NCI-H345 (cell line): ENCODE measurements at regions not wholly inside any gene's neighbourhood (a gene's known extent, or its start where the extent isn't known, plus 50 kb on each side); places are given as distances from the start of the nearest gene placed in this dataset.

Experiments used
- DNase-seq: peaks from one replicate; lab custom pipeline; 2025; lab: John Stamatoyannopoulos, UW

DNA sequence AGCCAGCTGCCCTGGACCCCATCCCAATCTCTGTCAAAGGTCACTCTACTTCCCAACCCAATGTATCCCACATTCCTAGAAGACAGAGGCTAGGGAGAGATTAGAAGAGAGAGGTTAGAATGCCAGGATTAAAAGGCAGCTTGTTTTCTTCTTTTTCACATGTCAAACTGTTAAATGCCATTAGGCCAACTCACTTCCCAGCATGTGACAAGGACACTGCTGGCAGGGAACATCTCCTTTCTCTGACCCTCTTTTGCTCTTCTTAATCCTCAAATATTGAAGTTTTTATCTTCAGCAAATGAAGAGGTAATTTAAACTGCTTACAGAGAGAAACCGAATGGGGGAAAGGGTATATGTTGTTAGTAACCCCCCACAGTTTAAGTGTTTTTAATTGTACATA, 89.1 kb downstream of the BBS10 start:
- DNase-seq = no peak

DNA sequence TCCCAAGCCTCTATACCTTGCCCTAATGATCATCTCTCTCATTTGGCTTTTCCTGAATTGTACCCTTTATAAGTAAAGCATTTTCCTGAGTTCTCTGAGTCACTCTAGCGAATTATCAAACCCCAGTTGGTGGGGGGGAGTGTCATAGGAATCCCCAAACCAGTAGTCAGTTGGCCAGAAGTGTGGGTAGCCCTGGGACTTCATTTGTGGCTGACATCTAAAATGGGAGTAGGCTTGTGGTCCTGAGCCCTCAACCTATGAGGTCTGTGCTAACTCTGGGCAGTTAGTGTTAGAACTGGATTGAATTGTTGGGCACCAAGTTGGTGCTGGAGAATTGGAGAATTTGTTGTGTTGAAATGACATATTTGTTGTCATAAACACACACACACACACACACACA, 91.3 kb downstream of the BBS10 start:
- no peak for DNase-seq

DNA sequence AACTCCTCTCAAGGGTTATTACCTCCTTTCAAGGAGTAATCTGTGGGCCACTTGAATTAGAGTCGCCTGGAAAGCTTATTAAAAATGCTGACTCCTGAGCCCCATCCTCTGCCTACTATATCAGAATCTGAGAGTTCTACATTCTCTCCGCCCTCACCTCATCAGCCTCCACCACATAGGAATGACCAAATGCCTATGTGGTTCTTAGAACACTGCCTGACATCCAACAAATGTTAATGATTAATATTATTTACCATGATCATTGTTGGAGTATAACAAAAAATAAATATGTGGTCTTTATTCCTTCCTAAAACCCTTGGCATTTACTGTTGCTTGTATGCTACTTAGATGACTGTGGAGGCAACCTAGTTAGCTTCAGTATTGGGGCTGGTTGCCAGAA, 91.9 kb downstream of the BBS10 start:
- DNase-seq = no peak

GRCh38 chr12:76255692-76256091, 92.5 kb downstream of the BBS10 start:
- DNase-seq = no peak

- no peak for DNase-seq
Measured at GRCh38 chr12:76255281-76255680, 92.9 kb downstream of the BBS10 start.

DNA sequence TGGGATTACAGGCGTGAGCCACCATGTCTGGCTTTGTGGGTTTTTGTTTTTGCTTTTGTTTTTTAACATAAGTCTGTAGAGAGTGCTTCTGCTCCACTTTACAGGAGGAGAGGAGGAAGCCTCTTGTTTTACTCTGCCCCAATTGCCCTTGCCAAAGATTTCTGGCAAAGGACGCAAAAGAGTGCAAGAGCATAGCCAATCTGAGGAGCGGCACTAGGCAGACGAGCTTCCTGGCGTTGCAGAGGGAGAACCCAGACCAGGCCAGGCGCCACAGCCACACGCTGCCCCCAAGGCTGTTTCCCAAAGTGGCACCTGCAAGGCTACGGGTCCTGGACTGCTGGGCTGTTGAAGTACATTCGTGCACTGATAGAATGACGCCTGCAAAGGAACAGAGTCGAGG, 96.2 kb downstream of the BBS10 start:
- no peak for DNase-seq

GRCh38 chr12:76250256-76250655, 98.0 kb downstream of the BBS10 start:
- no peak for DNase-seq

- DNase-seq = no peak
Measured at GRCh38 chr12:76249501-76249900, 98.7 kb downstream of the BBS10 start.

- DNase-seq = no peak
Measured at GRCh38 chr12:76247992-76248391, 100.2 kb downstream of the BBS10 start.

GRCh38 chr12:76247026-76247646, 101.1 kb downstream of the BBS10 start:
- no peak for DNase-seq

DNA sequence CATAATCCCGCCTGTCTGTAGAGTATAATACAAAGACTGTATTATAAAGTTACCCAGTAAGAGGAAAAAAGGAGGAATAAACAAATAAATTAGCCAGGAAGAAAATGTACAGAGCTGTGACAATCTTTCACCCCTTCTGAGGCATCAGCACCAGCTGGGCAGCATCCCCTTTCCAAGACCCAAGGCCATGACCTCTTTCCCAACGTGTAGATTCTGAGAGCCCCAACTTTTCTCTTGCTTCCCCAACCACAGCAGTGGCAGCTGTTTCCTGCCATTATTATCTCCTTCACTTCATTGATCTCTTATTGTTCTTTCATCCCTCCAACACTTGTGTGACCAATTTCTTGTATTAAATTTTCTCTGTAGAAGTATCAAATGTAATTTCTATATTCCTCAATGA, 101.6 kb downstream of the BBS10 start:
- no peak for DNase-seq

DNA sequence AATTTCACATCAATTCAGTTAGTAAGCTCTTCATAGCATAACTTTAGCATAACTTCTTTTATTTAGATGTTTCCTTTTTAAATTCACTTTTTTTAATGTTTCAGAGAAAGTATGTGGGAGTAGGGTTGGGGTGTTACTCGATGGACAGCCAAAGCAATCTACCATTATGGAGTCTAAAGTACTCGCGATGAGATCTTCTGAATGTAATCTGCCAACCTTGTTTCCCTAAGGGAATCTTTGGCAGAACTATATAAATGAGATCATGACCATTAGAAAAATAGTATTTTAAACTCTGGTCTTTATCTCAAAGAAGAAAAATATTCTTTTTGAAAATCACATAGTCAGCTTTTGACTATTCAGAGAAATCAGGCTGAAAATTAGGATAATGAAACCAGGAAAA, 103.9 kb downstream of the BBS10 start:
- no peak for DNase-seq

DNA sequence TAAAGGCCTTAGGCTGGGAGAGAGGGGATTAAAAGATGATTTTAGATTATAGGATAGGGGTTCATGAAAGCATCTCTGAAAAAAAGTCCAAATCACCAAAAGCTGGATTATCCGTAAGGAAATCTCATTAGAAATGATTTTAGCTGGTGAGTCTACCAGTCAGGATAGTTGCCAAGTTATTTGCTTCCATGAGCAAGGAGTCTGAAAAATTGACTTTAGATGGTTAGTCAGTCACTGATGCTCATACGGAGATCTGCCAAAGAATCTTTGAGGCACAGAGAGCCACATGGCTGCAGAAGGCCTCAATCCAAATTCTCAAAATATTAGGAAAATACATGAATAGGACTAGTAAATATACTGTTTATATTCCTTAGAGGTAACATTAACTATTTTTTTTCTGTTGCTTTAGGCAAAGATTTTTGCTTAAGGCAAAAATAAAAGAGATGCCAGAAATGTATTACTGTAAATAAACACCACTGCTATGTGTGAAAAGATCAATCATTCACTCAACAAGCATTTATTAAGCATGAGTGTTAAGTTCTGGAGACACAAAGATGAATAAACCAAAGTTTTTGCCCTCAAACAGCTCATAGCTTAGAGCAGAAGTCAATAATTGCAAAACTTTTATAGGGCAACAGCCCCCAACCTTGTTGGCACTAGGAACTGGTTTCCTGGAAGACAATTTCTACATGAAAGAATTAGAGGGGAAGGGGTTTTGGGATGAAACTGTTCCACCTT, 105.2 kb downstream of the BBS10 start:
- no peak for DNase-seq

DNA sequence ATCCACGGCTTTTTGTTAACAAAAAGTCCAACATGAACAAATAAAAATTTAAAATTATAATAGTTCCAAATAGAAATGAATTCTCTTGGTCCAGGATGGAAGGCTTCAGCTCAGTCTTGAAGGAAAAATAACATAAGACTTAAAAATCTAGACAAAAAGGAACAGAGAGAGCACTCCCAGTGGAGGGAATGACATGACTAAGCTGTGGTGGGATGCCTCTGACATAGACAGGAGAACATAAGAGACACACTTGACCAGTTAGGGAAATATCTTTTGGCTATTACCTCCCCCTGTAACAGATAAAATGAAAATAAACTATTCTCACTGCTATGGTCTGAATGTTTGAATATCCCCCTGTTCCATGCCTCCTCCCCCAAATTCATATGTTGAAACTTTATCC, 106.8 kb downstream of the BBS10 start:
- no peak for DNase-seq

- no peak for DNase-seq
Measured at GRCh38 chr12:76240281-76240680, 107.9 kb downstream of the BBS10 start.

DNA sequence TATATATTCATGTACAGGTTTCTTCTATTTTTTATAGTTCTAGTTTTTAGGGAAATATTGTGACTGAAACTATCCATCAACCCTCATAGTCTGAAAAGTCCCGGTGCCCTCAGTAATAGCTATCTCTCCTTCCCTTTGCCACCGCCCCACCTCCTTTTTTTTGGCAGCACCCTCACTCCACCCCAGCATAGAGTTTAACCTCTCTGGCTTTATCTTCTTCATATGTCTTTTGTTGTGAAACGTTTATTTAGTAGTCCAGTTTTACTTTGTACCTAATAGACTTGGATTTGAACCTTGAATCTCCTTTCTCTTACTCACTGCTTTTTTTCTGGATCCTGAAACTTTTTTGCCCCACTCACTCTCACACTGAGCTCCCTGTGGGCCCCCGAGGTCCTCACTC, 109.5 kb downstream of the BBS10 start:
- DNase-seq = no peak

- no peak for DNase-seq
Measured at GRCh38 chr12:76237086-76237701, 111.0 kb downstream of the BBS10 start.

DNA sequence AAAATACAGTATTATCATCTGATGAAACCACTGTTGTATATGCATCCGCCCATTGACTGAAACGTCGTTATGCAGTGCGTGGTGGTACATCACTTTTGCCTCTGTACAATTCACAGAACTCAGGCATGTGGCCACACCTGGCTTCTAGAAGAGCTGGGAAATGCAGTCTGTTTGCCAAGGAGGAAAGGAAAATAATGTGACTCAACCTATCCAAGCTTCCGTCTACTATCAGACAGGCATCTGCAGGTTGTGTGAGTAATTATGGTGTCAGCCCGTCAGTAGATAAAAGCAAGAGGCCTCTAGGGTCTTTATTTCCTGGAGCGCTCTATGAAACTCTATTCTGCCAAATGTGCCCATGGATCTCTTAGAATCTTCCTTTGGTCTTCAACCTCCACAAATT, 111.6 kb downstream of the BBS10 start:
- no peak for DNase-seq

DNA sequence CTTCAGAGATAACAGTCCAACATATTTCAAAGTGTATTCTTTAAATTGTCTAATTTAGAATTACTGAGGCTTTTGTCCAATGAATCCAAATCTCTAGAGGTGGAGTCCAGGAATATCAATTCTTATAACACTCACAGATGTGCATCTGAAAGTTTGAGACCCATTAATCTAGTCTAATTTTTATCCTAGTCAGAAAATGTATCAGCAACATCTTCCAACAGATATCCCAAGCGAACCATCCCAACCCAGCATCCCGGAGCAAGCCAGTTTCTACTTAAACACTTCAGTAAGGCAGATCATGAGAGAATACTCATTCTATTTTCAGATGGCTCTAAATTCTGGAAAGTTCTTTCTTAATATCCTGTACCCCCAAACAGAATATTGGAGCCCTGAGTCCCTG, 113.5 kb downstream of the BBS10 start:
- no peak for DNase-seq

DNA sequence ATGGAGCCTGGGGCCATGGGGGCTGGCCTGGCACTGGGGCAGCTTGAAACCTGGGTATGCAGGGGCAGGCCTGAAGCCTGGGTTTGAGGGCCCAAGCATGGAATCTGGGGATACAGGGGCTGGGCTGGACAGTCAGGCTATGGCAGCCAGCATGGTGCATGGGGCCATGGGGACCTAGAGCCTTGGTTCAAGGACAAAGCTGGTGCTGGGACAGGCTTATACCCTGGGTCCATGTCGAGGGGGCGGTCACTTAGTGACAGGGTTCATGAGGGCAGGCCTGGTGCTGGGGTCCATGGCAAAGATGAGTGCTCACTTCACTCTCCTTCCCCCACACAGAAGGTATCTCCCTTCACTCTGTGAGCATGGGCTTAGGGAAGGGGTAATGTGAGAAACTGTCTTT, 116.2 kb downstream of the BBS10 start:
- DNase-seq = no peak

GRCh38 chr12:76226956-76227355, 121.3 kb downstream of the BBS10 start:
- DNase-seq = no peak

DNA sequence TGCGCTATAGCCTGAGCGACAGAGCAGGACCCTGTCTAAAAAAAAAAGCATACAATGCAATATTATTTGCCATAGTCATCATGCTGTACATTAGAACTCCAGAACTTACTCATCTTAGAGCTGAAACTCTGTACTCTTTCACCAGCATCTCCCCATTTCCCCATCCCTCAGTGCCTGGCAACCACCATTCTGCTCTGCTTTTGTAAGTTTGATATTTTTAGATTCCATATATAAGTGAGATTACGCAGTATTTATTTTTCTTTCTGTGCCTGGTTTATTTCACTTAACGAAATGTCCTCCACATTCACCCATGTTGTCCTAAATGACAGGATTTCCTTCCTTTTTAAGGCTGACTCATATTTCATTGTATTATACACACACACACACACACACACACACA, 121.8 kb downstream of the BBS10 start:
- no peak for DNase-seq

DNA sequence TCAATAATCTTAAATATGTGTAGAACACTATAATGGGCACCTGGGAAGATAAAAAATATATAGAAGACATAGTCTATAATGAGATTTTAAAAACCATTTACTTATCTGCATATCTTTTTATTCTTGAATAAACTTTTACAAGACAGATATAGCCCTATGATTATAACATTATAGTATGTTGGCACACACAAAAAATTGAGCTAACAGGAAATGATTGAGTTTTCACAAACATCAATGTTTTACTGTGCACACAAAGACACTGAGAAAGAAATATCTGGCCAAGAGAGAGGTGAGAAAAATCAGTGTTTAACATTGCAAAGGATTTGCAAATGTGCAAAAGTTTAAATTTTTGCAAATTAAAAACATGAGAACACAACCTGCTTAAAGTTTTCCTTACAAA, 124.3 kb downstream of the BBS10 start:
- no peak for DNase-seq

GRCh38 chr12:76220980-76221379, 127.2 kb downstream of the BBS10 start:
- no peak for DNase-seq
